ENCODE measurements at regions not wholly inside any gene's neighbourhood (a gene's known extent, or its start where the extent isn't known, plus 50 kb on each side); places are given as distances from the start of the nearest gene placed in this dataset.

- no peak overlapping the region for H3K27ac ChIP-seq (ENCODE audit: low read depth in 1 of 2, low read length in 2 of 2)
- H3K27me3 ChIP-seq (ENCODE audit: control insufficient read depth in 2 of 2, insufficient read depth in 2 of 2, low read length in 2 of 2) = no peaks in the 10 kb centered on the region
- Mint-ChIP-seq H3K4me3 (no peak overlapping the region), H3K27ac (no peak overlapping the region), H3K36me3 (no peaks in the 10 kb centered on the region), H3K27me3 (ENCODE audit: low read depth in 3 of 3) (peaks cover 0 to 6% (median 4%) of the 10 kb centered on the region in 3 donors), H3K9me3 (peaks cover 0 to 1% (median 0%) of the 10 kb centered on the region in 7 donors), H3K4me1 (peaks cover 7% of the 10 kb centered on the region)
- intact Hi-C loops (cut with micrococcal nuclease) = loop anchor here in 1 of 2 donors (10.0 kb wide), 1 partner anchor 964 kb away; no protein-coding TSS in a partner anchor
- no peaks in the 10 kb centered on the region for H4K20me1 ChIP-seq (ENCODE audit: insufficient read depth, low read length)
- no peak overlapping the region for H3K4me3 ChIP-seq (replicated peaks in 1 of 3; ENCODE audit: low read depth in 2 of 3, low read length in 3 of 3)
- H3K4me1 ChIP-seq (ENCODE audit: control insufficient read depth in 1 of 2, insufficient read depth in 2 of 2, low read length in 2 of 2) = no peaks in the 10 kb centered on the region
- H3K9me3 ChIP-seq (replicated peaks in 1 of 2; ENCODE audit: control insufficient read depth in 1 of 2, insufficient read depth in 1 of 2, low read length in 2 of 2) = no peaks in the 10 kb centered on the region
- H3K9ac ChIP-seq (ENCODE audit: insufficient read depth, low read length, poor library complexity, severe bottlenecking) = no peak overlapping the region
- H3K79me2 ChIP-seq (ENCODE audit: insufficient read depth, low read length) = no peaks in the 10 kb centered on the region
- H3K4me2 ChIP-seq (replicated peaks; ENCODE audit: extremely low read depth, low read length, poor library complexity, severe bottlenecking) = no peak overlapping the region
- no peak for TF ChIP-seq CTCF (IDR thresholded peaks at IDR 0.05)
- WGBS (ENCODE audit: insufficient coverage) = no CpG with 5 or more reads among the region's 2 CpGs
- no peaks in the 10 kb centered on the region for H3K36me3 ChIP-seq (replicated peaks in 1 of 2; ENCODE audit: control insufficient read depth in 1 of 2, insufficient read depth in 2 of 2, low read length in 2 of 2)
- no peak for DNase-seq
- H2AFZ ChIP-seq (ENCODE audit: insufficient read depth, low read depth, low read length, poor library complexity, severe bottlenecking) = no peak overlapping the region
Measured at GRCh38 chr5:158170534-158170933, 311.6 kb upstream of the CLINT1 start.

GRCh38 chr5:158170060-158170459, 311.1 kb upstream of the CLINT1 start:
- H3K27ac Mint-ChIP-seq = peak overlapping the region in 1 of 7 donors; percentile 5

More at GRCh38 chr5:158170060-158170459, 311.1 kb upstream of the CLINT1 start:
- no peaks in the 10 kb centered on the region for H4K20me1 ChIP-seq (ENCODE audit: insufficient read depth, low read length)
- no peak overlapping the region for H3K4me3 ChIP-seq (replicated peaks in 1 of 3; ENCODE audit: low read depth in 2 of 3, low read length in 3 of 3)
- DNase-seq = no peak
- H3K9me3 Mint-ChIP-seq = peaks cover 0 to 1% (median 0%) of the 10 kb centered on the region in 7 donors
- intact Hi-C loops (cut with micrococcal nuclease) = loop anchor here in 1 of 2 donors (10.0 kb wide), 1 partner anchor 965 kb away; no protein-coding TSS in a partner anchor
- H3K9me3 ChIP-seq (replicated peaks in 1 of 2; ENCODE audit: control insufficient read depth in 1 of 2, insufficient read depth in 1 of 2, low read length in 2 of 2) = no peaks in the 10 kb centered on the region
- H3K4me1 ChIP-seq (ENCODE audit: control insufficient read depth in 1 of 2, insufficient read depth in 2 of 2, low read length in 2 of 2) = no peaks in the 10 kb centered on the region
- no peaks in the 10 kb centered on the region for H3K36me3 Mint-ChIP-seq
- H3K36me3 ChIP-seq (replicated peaks in 1 of 2; ENCODE audit: control insufficient read depth in 1 of 2, insufficient read depth in 2 of 2, low read length in 2 of 2) = no peaks in the 10 kb centered on the region
- H3K4me2 ChIP-seq (replicated peaks; ENCODE audit: extremely low read depth, low read length, poor library complexity, severe bottlenecking) = no peak overlapping the region
- H3K27me3 Mint-ChIP-seq (ENCODE audit: low read depth in 3 of 3) = peaks cover 0 to 6% (median 2%) of the 10 kb centered on the region in 3 donors
- H3K27ac ChIP-seq (ENCODE audit: low read depth in 1 of 2, low read length in 2 of 2) = no peak overlapping the region
- H3K4me3 Mint-ChIP-seq = no peak overlapping the region
- H3K27me3 ChIP-seq (ENCODE audit: control insufficient read depth in 2 of 2, insufficient read depth in 2 of 2, low read length in 2 of 2) = no peaks in the 10 kb centered on the region
- no peak overlapping the region for H2AFZ ChIP-seq (ENCODE audit: insufficient read depth, low read depth, low read length, poor library complexity, severe bottlenecking)
- peaks cover 4% of the 10 kb centered on the region for H3K4me1 Mint-ChIP-seq
- H3K79me2 ChIP-seq (ENCODE audit: insufficient read depth, low read length) = no peaks in the 10 kb centered on the region
- TF ChIP-seq CTCF (IDR thresholded peaks at IDR 0.05) = no peak
- 100% methylated on average over 2 of the region's 3 CpGs for WGBS (ENCODE audit: insufficient coverage)
- H3K9ac ChIP-seq (ENCODE audit: insufficient read depth, low read length, poor library complexity, severe bottlenecking) = no peak overlapping the region
